ENCODE measurements at regions not wholly inside any gene's neighbourhood (a gene's known extent, or its start where the extent isn't known, plus 50 kb on each side); places are given as distances from the start of the nearest gene placed in this dataset.

GRCh38 chr5:23428705-23429104 is 78.7 kb upstream of the PRDM9 start:
- TF ChIP-seq, protein P1, sequence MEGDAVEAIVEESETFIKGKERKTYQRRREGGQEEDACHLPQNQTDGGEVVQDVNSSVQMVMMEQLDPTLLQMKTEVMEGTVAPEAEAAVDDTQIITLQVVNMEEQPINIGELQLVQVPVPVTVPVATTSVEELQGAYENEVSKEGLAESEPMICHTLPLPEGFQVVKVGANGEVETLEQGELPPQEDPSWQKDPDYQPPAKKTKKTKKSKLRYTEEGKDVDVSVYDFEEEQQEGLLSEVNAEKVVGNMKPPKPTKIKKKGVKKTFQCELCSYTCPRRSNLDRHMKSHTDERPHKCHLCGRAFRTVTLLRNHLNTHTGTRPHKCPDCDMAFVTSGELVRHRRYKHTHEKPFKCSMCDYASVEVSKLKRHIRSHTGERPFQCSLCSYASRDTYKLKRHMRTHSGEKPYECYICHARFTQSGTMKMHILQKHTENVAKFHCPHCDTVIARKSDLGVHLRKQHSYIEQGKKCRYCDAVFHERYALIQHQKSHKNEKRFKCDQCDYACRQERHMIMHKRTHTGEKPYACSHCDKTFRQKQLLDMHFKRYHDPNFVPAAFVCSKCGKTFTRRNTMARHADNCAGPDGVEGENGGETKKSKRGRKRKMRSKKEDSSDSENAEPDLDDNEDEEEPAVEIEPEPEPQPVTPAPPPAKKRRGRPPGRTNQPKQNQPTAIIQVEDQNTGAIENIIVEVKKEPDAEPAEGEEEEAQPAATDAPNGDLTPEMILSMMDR (IDR thresholded peaks at IDR 0.05): no peak

DNA sequence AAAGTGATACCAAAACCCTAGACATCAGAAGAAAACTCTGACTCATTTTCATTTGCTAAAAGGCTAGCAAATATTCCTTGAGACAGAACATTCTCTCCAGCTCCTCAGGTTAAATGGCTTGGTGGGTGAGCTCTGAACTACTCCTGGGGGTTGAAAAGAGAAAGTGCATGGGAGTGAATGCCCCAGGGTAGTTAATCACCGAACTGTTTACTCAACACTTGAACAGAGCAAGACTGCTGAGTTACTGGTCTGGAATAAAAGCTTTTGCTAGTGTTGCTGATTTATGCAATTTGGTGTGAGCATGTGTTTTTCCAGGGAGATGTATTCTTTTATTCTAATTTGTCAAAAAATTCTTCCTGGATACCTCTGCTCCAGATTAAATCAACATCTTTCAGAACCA is 88.3 kb upstream of the PRDM9 start:
- TF ChIP-seq, protein P1 (IDR thresholded peaks at IDR 0.05): no peak

DNA sequence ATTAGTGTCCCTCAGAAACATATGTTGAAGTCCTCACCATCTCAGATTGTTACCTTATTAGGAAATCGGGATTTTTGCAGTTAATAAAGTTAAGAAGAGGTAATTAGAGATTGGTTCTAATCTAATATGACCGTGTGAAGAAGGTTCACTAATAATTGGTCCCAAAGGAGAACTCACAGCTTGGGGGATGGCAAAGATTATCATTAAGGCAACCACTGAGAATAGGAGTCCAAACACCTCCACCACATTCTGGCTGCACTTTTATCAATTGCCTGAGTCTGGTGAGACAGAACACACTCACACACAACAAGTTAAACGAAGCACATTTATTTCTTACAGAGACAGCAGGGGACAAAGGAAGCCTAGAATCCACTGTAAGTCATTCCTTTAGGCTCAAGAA is 94.9 kb upstream of the PRDM9 start:
- TF ChIP-seq, protein P1 (IDR thresholded peaks at IDR 0.05): no peak

- TF ChIP-seq, protein P1 (IDR thresholded peaks at IDR 0.05): no peak
Measured at GRCh38 chr5:23411994-23412393, 95.4 kb upstream of the PRDM9 start.

GRCh38 chr5:23411200-23411599 is 96.2 kb upstream of the PRDM9 start:
- TF ChIP-seq, protein P1 (IDR thresholded peaks at IDR 0.05): no peak

GRCh38 chr5:23405316-23406068 is 101.9 kb upstream of the PRDM9 start:
- TF ChIP-seq, protein P1 (IDR thresholded peaks at IDR 0.05): no peak

- TF ChIP-seq, protein P1 (IDR thresholded peaks at IDR 0.05): no peak
Measured at GRCh38 chr5:23402585-23402984, 104.8 kb upstream of the PRDM9 start.

- TF ChIP-seq, protein P1 (IDR thresholded peaks at IDR 0.05): no peak
Measured at GRCh38 chr5:23400951-23401350, 106.5 kb upstream of the PRDM9 start.
